MM.1S (cell line): ENCODE measurements at regions not wholly inside any gene's neighbourhood (a gene's known extent, or its start where the extent isn't known, plus 50 kb on each side); places are given as distances from the start of the nearest gene placed in this dataset.
"Not testable (repeated sequence)": the region's sequence is repeated elsewhere in the genome, so short reads cannot be mapped to it uniquely, and the experiment has no call there.

Source experiments
- DNase-seq: peaks from one replicate; pipeline ENCODE4 v3.0.0-alpha.2; 2015
- H2AFZ ChIP-seq: fragments of 300-600 bp; sonication (generic); 2 replicates; pipeline ENCODE4 v1.6.0; 2016; ENCODE audit warnings: antibody characterized with exemption, low read length
- H3F3A ChIP-seq: fragments of 300-600 bp; sonication (generic); 2 replicates; pipeline ENCODE4 v1.6.1; 2016; ENCODE audit warnings: mild to moderate bottlenecking, antibody characterized with exemption, low read length, moderate library complexity, mixed read lengths; ENCODE audit not compliant: insufficient read depth
- H3K27ac ChIP-seq: fragments of 300-600 bp; sonication (generic); 2 replicates; pipeline ENCODE4 v1.5.1; 2016; ENCODE audit warnings: mild to moderate bottlenecking, low read length
- H3K27me3 ChIP-seq: fragments of 300-600 bp; sonication (generic); replicated peaks from 2 replicates; pipeline ENCODE4 v1.6.0; 2016; ENCODE audit warnings: low read length; ENCODE audit not compliant: insufficient read depth
- H3K36me3 ChIP-seq: fragments of 300-600 bp; sonication (generic); replicated peaks from 2 replicates; pipeline ENCODE4 v1.6.1; 2016; ENCODE audit warnings: mild to moderate bottlenecking, low read length, mixed read lengths; ENCODE audit not compliant: insufficient read depth
- H3K4me1 ChIP-seq: fragments of 300-600 bp; sonication (generic); 2 replicates; pipeline ENCODE4 v1.6.1; 2016; ENCODE audit warnings: low read length, mixed read lengths
- H3K4me2 ChIP-seq: fragments of 300-600 bp; sonication (generic); 2 replicates; pipeline ENCODE4 v1.6.0; 2016; ENCODE audit warnings: low read depth, low read length
- H3K4me3 ChIP-seq: fragments of 300-600 bp; sonication (generic); 2 replicates; pipeline ENCODE4 v1.5.1; 2016; ENCODE audit warnings: low read length, mixed read lengths
- H3K79me2 ChIP-seq: fragments of 300-600 bp; sonication (generic); 2 replicates; pipeline ENCODE4 v1.6.1; 2016; ENCODE audit warnings: mixed run types, low read length, mixed read lengths
- H3K9ac ChIP-seq: fragments of 300-600 bp; sonication (generic); 2 replicates; pipeline ENCODE4 v1.6.1; 2016; ENCODE audit warnings: low read length, mixed read lengths
- H3K9me2 ChIP-seq: fragments of 300-600 bp; sonication (generic); replicated peaks from 2 replicates; pipeline ENCODE4 v1.6.1; 2016; ENCODE audit warnings: mild to moderate bottlenecking, low read length, mixed read lengths; ENCODE audit not compliant: insufficient read depth
- H3K9me3 ChIP-seq: fragments of 300-600 bp; sonication (generic); replicated peaks from 2 replicates; pipeline ENCODE4 v1.6.1; 2016; ENCODE audit warnings: mild to moderate bottlenecking, low read length, mixed read lengths; ENCODE audit not compliant: insufficient read depth
- H4K20me1 ChIP-seq: fragments of 300-600 bp; sonication (generic); 2 replicates; pipeline ENCODE4 v1.6.1; 2016; ENCODE audit warnings: mild to moderate bottlenecking, low read length, moderate library complexity, mixed read lengths; ENCODE audit not compliant: insufficient read depth
- EZH2 ChIP-seq: fragments of 300-600 bp; sonication (generic); optimal IDR thresholded peaks from 2 replicates; pipeline ENCODE3; 2017; ENCODE audit warnings: low read depth, mild to moderate bottlenecking, antibody characterized with exemption, low read length, mixed read lengths
- EZH2phosphoT487 ChIP-seq: fragments of 300-600 bp; sonication (generic); IDR thresholded peaks from 2 replicates; pipeline ENCODE4 v1.6.1; 2018; ENCODE audit warnings: antibody characterized with exemption, low read length
- TF ChIP-seq, protein P1 (sequence below): fragments of 300-600 bp; sonication (generic); IDR thresholded peaks from 2 replicates; pipeline ENCODE4 v1.5.1; 2016; ENCODE audit warnings: antibody characterized with exemption, low read length, mixed read lengths

DNA sequence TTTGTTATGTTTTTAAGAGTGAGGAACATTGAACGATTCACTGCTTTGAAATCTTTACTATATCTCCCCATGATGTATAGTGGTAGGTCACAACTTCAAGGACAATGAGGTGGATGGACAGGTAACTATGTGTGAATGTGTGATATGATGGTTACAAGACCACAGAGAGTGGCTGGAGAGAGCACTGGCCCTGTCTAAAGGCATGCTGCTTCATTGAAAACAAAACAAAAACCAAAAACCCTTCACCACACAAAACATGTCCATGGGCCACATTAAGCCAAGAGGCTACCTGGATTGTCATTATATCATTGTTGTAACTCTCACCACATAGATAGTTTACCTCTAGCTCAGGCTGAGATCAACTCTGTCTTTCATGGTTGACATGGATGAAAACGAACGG, 180.6 kb upstream of the TENT5A start:
- no peaks in the 10 kb centered on the region for H3K36me3 ChIP-seq
- H4K20me1 ChIP-seq: no peaks in the 10 kb centered on the region
- peaks cover under 1% of the 10 kb centered on the region; the same call in 1 of the 2 replicates for H3K4me1 ChIP-seq
- H3K27me3 ChIP-seq: no peaks in the 10 kb centered on the region
- H3K4me2 ChIP-seq: no peak overlapping the region
- no peak overlapping the region for H3K27ac ChIP-seq
- no peak for TF ChIP-seq EZH2phosphoT487
- H3K9me3 ChIP-seq: no peaks in the 10 kb centered on the region
- H3K79me2 ChIP-seq: no peaks in the 10 kb centered on the region
- H3K4me3 ChIP-seq: no peak overlapping the region
- no peak overlapping the region for H2AFZ ChIP-seq
- no peak overlapping the region for H3K9ac ChIP-seq
- DNase-seq: no peak
- no peaks in the 10 kb centered on the region for H3F3A ChIP-seq
- no peaks in the 10 kb centered on the region for H3K9me2 ChIP-seq

DNA sequence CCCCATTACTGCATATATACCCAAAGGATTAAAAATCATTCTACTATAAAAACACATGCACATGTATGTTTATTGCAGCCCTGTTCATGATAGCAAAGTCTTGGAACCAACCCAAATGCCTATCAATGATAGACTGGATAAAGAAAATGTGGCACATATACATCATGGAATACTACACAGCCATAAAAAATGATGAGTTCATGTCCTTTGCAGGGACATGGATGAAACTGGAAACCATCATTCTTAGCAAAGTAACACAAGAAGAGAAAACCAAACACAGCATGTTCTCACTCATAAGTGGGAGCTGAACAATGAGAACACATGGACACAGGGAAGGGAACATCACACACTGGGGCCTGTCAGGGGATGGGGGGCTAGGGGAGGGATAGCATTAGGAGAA, 180.0 kb upstream of the TENT5A start:
- H3K4me3 ChIP-seq, H3K4me1 ChIP-seq, H3K9ac ChIP-seq, H3K9me2 ChIP-seq, H3K36me3 ChIP-seq, H3K27me3 ChIP-seq, H3K79me2 ChIP-seq, H3K9me3 ChIP-seq, H4K20me1 ChIP-seq, H3F3A ChIP-seq, H3K27ac ChIP-seq, DNase-seq, H2AFZ ChIP-seq, H3K4me2 ChIP-seq: not testable (repeated sequence)

DNA sequence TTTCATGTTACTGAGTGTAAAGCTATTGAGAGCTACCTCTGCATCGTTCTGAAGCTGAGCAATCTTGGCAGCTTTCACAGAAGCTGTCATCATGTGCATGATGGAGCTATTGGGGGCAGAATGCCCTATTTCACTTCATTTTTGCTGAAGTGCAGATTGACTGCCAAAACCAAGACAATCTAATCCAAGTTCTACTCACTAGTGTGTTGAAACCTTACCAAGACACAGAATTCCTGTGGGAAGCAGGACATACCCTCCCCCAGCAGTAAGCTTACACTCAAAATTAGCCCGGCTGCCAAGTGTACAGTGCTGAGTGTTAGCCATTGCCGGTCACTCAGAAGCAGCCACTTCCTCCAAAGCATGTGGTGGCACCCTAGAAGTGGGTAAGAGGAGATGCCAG, 177.3 kb upstream of the TENT5A start:
- Histone ChIP-seq H2AFZ (no peak overlapping the region), H4K20me1 (no peaks in the 10 kb centered on the region), H3K4me2 (no peak overlapping the region), H3K4me3 (no peak overlapping the region), H3K9me2 (no peaks in the 10 kb centered on the region), H3K4me1 (no peaks in the 10 kb centered on the region), H3K79me2 (no peaks in the 10 kb centered on the region), H3K36me3 (no peaks in the 10 kb centered on the region), H3K27ac (no peak overlapping the region), H3K9me3 (no peaks in the 10 kb centered on the region), H3K9ac (no peak overlapping the region), H3K27me3 (no peaks in the 10 kb centered on the region), H3F3A (no peaks in the 10 kb centered on the region)
- DNase-seq: no peak
- TF ChIP-seq EZH2phosphoT487: no peak
- TF ChIP-seq EZH2: no peak
- TF ChIP-seq, protein P1, sequence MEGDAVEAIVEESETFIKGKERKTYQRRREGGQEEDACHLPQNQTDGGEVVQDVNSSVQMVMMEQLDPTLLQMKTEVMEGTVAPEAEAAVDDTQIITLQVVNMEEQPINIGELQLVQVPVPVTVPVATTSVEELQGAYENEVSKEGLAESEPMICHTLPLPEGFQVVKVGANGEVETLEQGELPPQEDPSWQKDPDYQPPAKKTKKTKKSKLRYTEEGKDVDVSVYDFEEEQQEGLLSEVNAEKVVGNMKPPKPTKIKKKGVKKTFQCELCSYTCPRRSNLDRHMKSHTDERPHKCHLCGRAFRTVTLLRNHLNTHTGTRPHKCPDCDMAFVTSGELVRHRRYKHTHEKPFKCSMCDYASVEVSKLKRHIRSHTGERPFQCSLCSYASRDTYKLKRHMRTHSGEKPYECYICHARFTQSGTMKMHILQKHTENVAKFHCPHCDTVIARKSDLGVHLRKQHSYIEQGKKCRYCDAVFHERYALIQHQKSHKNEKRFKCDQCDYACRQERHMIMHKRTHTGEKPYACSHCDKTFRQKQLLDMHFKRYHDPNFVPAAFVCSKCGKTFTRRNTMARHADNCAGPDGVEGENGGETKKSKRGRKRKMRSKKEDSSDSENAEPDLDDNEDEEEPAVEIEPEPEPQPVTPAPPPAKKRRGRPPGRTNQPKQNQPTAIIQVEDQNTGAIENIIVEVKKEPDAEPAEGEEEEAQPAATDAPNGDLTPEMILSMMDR: no peak

DNA sequence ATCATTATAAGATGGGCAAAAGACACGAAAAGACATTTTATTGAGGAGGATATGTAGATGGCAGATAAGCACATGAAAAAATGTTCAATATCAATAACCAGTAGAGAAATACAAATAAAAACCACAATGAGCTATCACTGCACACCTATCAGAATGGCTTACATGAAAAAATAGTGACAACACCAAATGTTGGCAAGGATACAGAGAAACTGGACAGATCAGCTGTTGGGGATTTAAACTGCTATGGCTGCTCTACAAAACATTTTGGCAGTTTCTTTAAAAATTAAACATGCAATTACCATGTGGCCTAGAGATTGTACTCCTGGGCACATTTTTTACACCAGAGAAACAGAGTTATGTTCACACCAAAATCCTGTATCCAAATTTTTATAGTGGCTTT, 172.7 kb upstream of the TENT5A start:
- no peak overlapping the region for H3K9ac ChIP-seq
- no peak overlapping the region for H3K4me3 ChIP-seq
- H3K79me2 ChIP-seq: no peaks in the 10 kb centered on the region
- H3K4me2 ChIP-seq: no peak overlapping the region
- TF ChIP-seq, protein P1: no peak
- TF ChIP-seq EZH2phosphoT487 (no peak), EZH2 (no peak)
- H3K27me3 ChIP-seq: no peaks in the 10 kb centered on the region
- no peaks in the 10 kb centered on the region for H3K9me2 ChIP-seq
- no peak overlapping the region for H3K27ac ChIP-seq
- no peak overlapping the region for H2AFZ ChIP-seq
- DNase-seq: no peak
- no peaks in the 10 kb centered on the region for H3K9me3 ChIP-seq
- H4K20me1 ChIP-seq: no peaks in the 10 kb centered on the region
- no peaks in the 10 kb centered on the region for H3K36me3 ChIP-seq
- H3K4me1 ChIP-seq: no peaks in the 10 kb centered on the region
- no peaks in the 10 kb centered on the region for H3F3A ChIP-seq
